Uterus (tissue), 2 donors: ENCODE measurements at regions not wholly inside any gene's neighbourhood (a gene's known extent, or its start where the extent isn't known, plus 50 kb on each side); places are given as distances from the start of the nearest gene placed in this dataset.

Experiments used
- CTCF ChIP-seq, 4 experiments: fragments of 200-600 bp in 2 of 4; fragments of 450-650 bp in 2 of 4; sonication (generic) in 2 of 4; IDR thresholded peaks; one replicate each; pipeline ENCODE4 v1.5.1; 2016 to 2019; ENCODE audit warnings: antibody characterized with exemption in 4 of 4, mild to moderate bottlenecking in 2 of 4, moderate library complexity in 1 of 4
- POLR2A ChIP-seq, 2 donors: fragments of 450-650 bp; IDR thresholded peaks; one replicate each; pipeline ENCODE4 v1.6.1; 2016; ENCODE audit warnings: antibody characterized with exemption in 2 of 2, mild to moderate bottlenecking in 1 of 2, moderate library complexity in 1 of 2

GRCh38 chr13:73657821-73658540 is 476.2 kb downstream of the KLF12 start:
- TF ChIP-seq POLR2A (IDR thresholded peaks at IDR 0.05) (no peak), CTCF (IDR thresholded peaks at IDR 0.05) (no peak)
